ENCODE measurements at regions not wholly inside any gene's neighbourhood (a gene's known extent, or its start where the extent isn't known, plus 50 kb on each side); places are given as distances from the start of the nearest gene placed in this dataset.
A peak's percentile ranks its signal among the peaks of the same experiment; 100 is the strongest.
"Not testable (repeated sequence)": the region's sequence is repeated elsewhere in the genome, so short reads cannot be mapped to it uniquely, and the experiment has no call there.

- H3K27me3 ChIP-seq; H3K36me3 ChIP-seq; H3K4me1 ChIP-seq; H3K4me3 ChIP-seq; H3K27ac ChIP-seq; H3K9me3 ChIP-seq (replicated peaks); DNase-seq: not testable (repeated sequence)
These were observed 70.2 kb downstream of the LGALS9C start for GRCh38 chr17:18546514-18547398.

- not testable (repeated sequence) for H3K4me3 ChIP-seq; H3K36me3 ChIP-seq; H3K27me3 ChIP-seq; H3K9me3 ChIP-seq (replicated peaks); DNase-seq; H3K27ac ChIP-seq; H3K4me1 ChIP-seq
These were observed 80.5 kb downstream of the LGALS9C start for GRCh38 chr17:18557086-18557485.

- not testable (repeated sequence) for H3K27me3 ChIP-seq; H3K36me3 ChIP-seq; H3K27ac ChIP-seq; H3K9me3 ChIP-seq (replicated peaks)
- peaks cover 18% of the 10 kb centered on the region for H3K4me1 ChIP-seq
- peak overlapping the region; percentile 30 for H3K4me3 ChIP-seq
- DNase-seq, result peak; percentile 73
These were observed 80.7 kb downstream of the TBC1D28 start for GRCh38 chr17:18563381-18564098.

- H3K4me1 ChIP-seq, result peaks cover 20% of the 10 kb centered on the region
- H3K9me3 ChIP-seq (replicated peaks); H3K36me3 ChIP-seq; H3K27me3 ChIP-seq; H3K27ac ChIP-seq: not testable (repeated sequence)
- DNase-seq, result peak; percentile 82 to 90
- peak overlapping the region; percentile 30 for H3K4me3 ChIP-seq
These were observed 80.1 kb downstream of the TBC1D28 start for GRCh38 chr17:18564099-18564448.

- not testable (repeated sequence) for H3K27me3 ChIP-seq; H3K4me3 ChIP-seq; H3K36me3 ChIP-seq; H3K9me3 ChIP-seq (replicated peaks); H3K27ac ChIP-seq
- peak in 1 of 2 experiments; percentile 17 for DNase-seq
- peaks cover 18% of the 10 kb centered on the region for H3K4me1 ChIP-seq
These were observed 75.8 kb downstream of the TBC1D28 start for GRCh38 chr17:18568108-18568995.

- not testable (repeated sequence) for H3K36me3 ChIP-seq; H3K9me3 ChIP-seq (replicated peaks); H3K27me3 ChIP-seq
- peak; percentile 55 to 75 for DNase-seq
- Histone ChIP-seq H3K27ac (peak overlapping the region; percentile 18; the same call in 1 of the 2 replicates), H3K4me3 (peak overlapping the region; percentile 55), H3K4me1 (peaks cover 11% of the 10 kb centered on the region)
These were observed 74.7 kb downstream of the TBC1D28 start for GRCh38 chr17:18569489-18569913.

GRCh38 chr17:18572536-18572935, 71.7 kb downstream of the TBC1D28 start:
- not testable (repeated sequence) for H3K27ac ChIP-seq; H3K27me3 ChIP-seq; H3K4me1 ChIP-seq; DNase-seq; H3K9me3 ChIP-seq (replicated peaks); H3K36me3 ChIP-seq; H3K4me3 ChIP-seq

- not testable (repeated sequence) for H3K9me3 ChIP-seq (replicated peaks); H3K4me1 ChIP-seq; H3K36me3 ChIP-seq; H3K27me3 ChIP-seq; H3K27ac ChIP-seq; H3K4me3 ChIP-seq
- peak in 1 of 2 experiments; percentile 9 for DNase-seq
These were observed 70.1 kb downstream of the TBC1D28 start for GRCh38 chr17:18574137-18574536.

Data from SJCRH30 (cell line).